H1 (cell line): ENCODE measurements at regions not wholly inside any gene's neighbourhood (a gene's known extent, or its start where the extent isn't known, plus 50 kb on each side); places are given as distances from the start of the nearest gene placed in this dataset.

Experiments used
- CTCF ChIA-PET: fragments of 300-600 bp; sonication (Branson Sonifier 250); formaldehyde crosslinking; loops from one replicate; lab custom pipeline; 2021; ENCODE audit not compliant: partially characterized antibody; lab: Charles Lee
- POLR2A ChIA-PET: fragments of 300-600 bp; sonication (Branson Sonifier 250); formaldehyde crosslinking; loops from one replicate; lab custom pipeline; 2021; ENCODE audit warnings: inconsistent platforms; ENCODE audit not compliant: partially characterized antibody; lab: Charles Lee
- DNase-seq, 2 experiments: peaks; one replicate each; pipeline versions ENCODE4 v3.0.0 to v3.0.0-alpha.2; 2010 to 2022; ENCODE audit warnings: low spot score in 2 of 2, low read depth in 1 of 2, mixed read lengths in 1 of 2
- FAIRE-seq: peaks from 2 replicates; lab custom pipeline; 2011; peaks lifted over from hg19 to GRCh38; lab: Jason Lieb, UNC
- H2AFZ ChIP-seq: 2 replicates; pipeline ENCODE4 v1.8.1; 2012; ENCODE audit warnings: low read length, inconsistent platforms
- H2AK5ac ChIP-seq: 2 replicates; pipeline ENCODE4 v1.6.1; 2013; ENCODE audit warnings: low read depth, low read length
- H2BK120ac ChIP-seq: replicated peaks from 2 replicates; pipeline ENCODE3; 2013; ENCODE audit warnings: low read depth, low read length, inconsistent platforms
- H2BK12ac ChIP-seq: 2 replicates; pipeline ENCODE4 v1.6.1; 2013; ENCODE audit warnings: low read depth, low read length
- H2BK15ac ChIP-seq: 2 replicates; pipeline ENCODE4 v1.6.1; 2013; ENCODE audit warnings: low read length
- H2BK20ac ChIP-seq: 2 replicates; pipeline ENCODE4 v1.6.1; 2013; ENCODE audit warnings: low read length
- H2BK5ac ChIP-seq: 2 replicates; pipeline ENCODE4 v1.6.1; 2013; ENCODE audit warnings: low read depth, low read length
- H3K14ac ChIP-seq: 2 replicates; pipeline ENCODE4 v1.6.1; 2013; ENCODE audit warnings: inconsistent platforms; ENCODE audit not compliant: insufficient read length
- H3K18ac ChIP-seq: 2 replicates; pipeline ENCODE4 v1.6.1; 2013; ENCODE audit warnings: low read length; ENCODE audit errors: extremely low read depth
- H3K23ac ChIP-seq: 2 replicates; pipeline ENCODE4 v1.6.1; 2013; ENCODE audit warnings: inconsistent platforms; ENCODE audit not compliant: insufficient read length
- H3K23me2 ChIP-seq: 2 replicates; pipeline ENCODE4 v1.6.1; 2013; ENCODE audit warnings: low read depth, low read length
- H3K27ac ChIP-seq: 2 replicates; pipeline ENCODE4 v1.6.1; 2011; ENCODE audit warnings: low read depth, low read length, inconsistent platforms
- H3K27me3 ChIP-seq, 4 experiments: replicated peaks in 1 of 4; 1 replicate in 1 of 4; 2 replicates in 3 of 4; pipeline versions ENCODE4 v1.6.1 to v1.8.1; 2011 to 2013; ENCODE audit warnings: low read length in 3 of 4, mild to moderate bottlenecking in 3 of 4, inconsistent platforms in 2 of 4, mixed read lengths in 2 of 4, moderate library complexity in 1 of 4; ENCODE audit not compliant: control insufficient read depth in 3 of 4, insufficient read depth in 3 of 4; ENCODE audit errors: extremely low read depth in 1 of 4
- H3K36me3 ChIP-seq, 4 experiments: 2 replicates each; pipeline versions ENCODE4 v1.6.1 to v1.8.1; 2011 to 2013; ENCODE audit warnings: mild to moderate bottlenecking in 4 of 4, low read length in 3 of 4, moderate library complexity in 2 of 4, control low read depth in 1 of 4, inconsistent platforms in 1 of 4; ENCODE audit not compliant: insufficient read depth in 4 of 4, control insufficient read depth in 2 of 4
- H3K4ac ChIP-seq: replicated peaks from 2 replicates; pipeline ENCODE3; 2013; ENCODE audit warnings: low read length, low read depth, mixed read lengths, inconsistent platforms; ENCODE audit not compliant: insufficient read length
- H3K4me1 ChIP-seq, 4 experiments: replicated peaks in 1 of 4; 1 replicate in 1 of 4; 2 replicates in 3 of 4; pipeline versions ENCODE4 v1.6.1 to v1.8.1; 2011 to 2013; ENCODE audit warnings: low read length in 3 of 4, inconsistent platforms in 2 of 4, mixed read lengths in 1 of 4; ENCODE audit not compliant: insufficient read depth in 4 of 4, control insufficient read depth in 3 of 4
- H3K4me2 ChIP-seq, 2 experiments: 2 replicates each; pipeline versions ENCODE4 v1.6.1 to v1.8.1; 2011 to 2013; ENCODE audit warnings: low read depth in 2 of 2, low read length in 2 of 2, control low read depth in 1 of 2, inconsistent platforms in 1 of 2, mild to moderate bottlenecking in 1 of 2; ENCODE audit not compliant: insufficient read depth in 1 of 2
- H3K4me3 ChIP-seq, 4 experiments: fragments of 200-600, 300-600 bp in 1 of 4; sonication (generic), shearing (Covaris generic), sonication (Bioruptor Twin) in 1 of 4; 2 replicates each; pipeline versions ENCODE4 v1.5.1 to v1.8.1; 2011 to 2016; ENCODE audit warnings: low read length in 4 of 4, low read depth in 3 of 4, control low read depth in 2 of 4, inconsistent platforms in 2 of 4, mild to moderate bottlenecking in 2 of 4, mixed read lengths in 1 of 4, moderate library complexity in 1 of 4; ENCODE audit not compliant: insufficient read depth in 2 of 4; ENCODE audit errors: extremely low read depth in 1 of 4
- H3K56ac ChIP-seq: replicated peaks from 2 replicates; pipeline ENCODE3; 2013; ENCODE audit warnings: low read depth, mild to moderate bottlenecking, mixed read lengths, low read length, inconsistent platforms; ENCODE audit not compliant: insufficient read length
- H3K79me1 ChIP-seq: 2 replicates; pipeline ENCODE4 v1.6.1; 2013; ENCODE audit warnings: low read depth, low read length, control low read depth
- H3K79me2 ChIP-seq, 2 experiments: 2 replicates each; pipeline versions ENCODE4 v1.6.1 to v1.8.1; 2012 to 2013; ENCODE audit warnings: low read length in 2 of 2, mild to moderate bottlenecking in 2 of 2, inconsistent platforms in 1 of 2; ENCODE audit not compliant: insufficient read depth in 2 of 2, control insufficient read depth in 1 of 2
- H3K9ac ChIP-seq, 4 experiments: replicated peaks in 1 of 4; 1 replicate in 1 of 4; 2 replicates in 3 of 4; pipeline versions ENCODE4 v1.6.1 to v1.8.1; 2011 to 2013; ENCODE audit warnings: low read depth in 3 of 4, low read length in 3 of 4, control low read depth in 2 of 4, mild to moderate bottlenecking in 2 of 4, moderate library complexity in 2 of 4, inconsistent platforms in 1 of 4; ENCODE audit errors: extremely low read depth in 1 of 4
- H3K9me3 ChIP-seq, 2 experiments: 2 replicates each; pipeline versions ENCODE4 v1.6.1 to v1.8.1; 2012 to 2013; ENCODE audit warnings: mild to moderate bottlenecking in 2 of 2, moderate library complexity in 2 of 2, control low read depth in 1 of 2, inconsistent platforms in 1 of 2, low read depth in 1 of 2, low read length in 1 of 2, mixed read lengths in 1 of 2; ENCODE audit not compliant: insufficient read depth in 2 of 2
- H4K20me1 ChIP-seq, 2 experiments: replicated peaks in 1 of 2; 2 replicates each; pipeline versions ENCODE3 to v1.8.1; 2011 to 2013; ENCODE audit warnings: inconsistent platforms in 2 of 2, low read length in 2 of 2, mild to moderate bottlenecking in 1 of 2; ENCODE audit not compliant: insufficient read depth in 2 of 2, control insufficient read depth in 1 of 2
- H4K5ac ChIP-seq: 2 replicates; pipeline ENCODE4 v1.6.1; 2013; ENCODE audit warnings: low read length, low read depth, mixed read lengths, inconsistent platforms; ENCODE audit not compliant: insufficient read length
- H4K8ac ChIP-seq: 2 replicates; pipeline ENCODE4 v1.8.0; 2013; ENCODE audit warnings: mild to moderate bottlenecking, moderate library complexity, low read length, inconsistent platforms; ENCODE audit not compliant: insufficient read depth; ENCODE audit errors: extremely low read depth
- H4K91ac ChIP-seq: replicated peaks from 2 replicates; pipeline ENCODE3; 2013; ENCODE audit warnings: low read length, mixed read lengths, inconsistent platforms; ENCODE audit not compliant: insufficient read length
- CHD1 ChIP-seq: IDR thresholded peaks from 2 replicates; pipeline ENCODE4 v1.6.1; 2012; ENCODE audit warnings: low read depth, low read length, improper control_type of control experiment
- EZH2 ChIP-seq: fragments of 200-600 bp; sonication (generic); IDR thresholded peaks from 2 replicates; pipeline ENCODE4 v1.7.1; 2012; ENCODE audit warnings: low read depth, mild to moderate bottlenecking, moderate library complexity, low read length, inconsistent platforms; ENCODE audit not compliant: severe bottlenecking
- GABPA ChIP-seq: IDR thresholded peaks from 2 replicates; pipeline ENCODE4 v1.6.1; 2011; ENCODE audit warnings: mild to moderate bottlenecking, low read length, moderate library complexity, borderline replicate concordance; ENCODE audit not compliant: insufficient read depth
- SAP30 ChIP-seq: fragments of 300-600 bp; sonication (generic); IDR thresholded peaks from 2 replicates; pipeline ENCODE4 v1.7.1; 2012; ENCODE audit warnings: low read length, moderate library complexity, mild to moderate bottlenecking, inconsistent platforms; ENCODE audit not compliant: insufficient read depth, insufficient replicate concordance
- YY1 ChIP-seq: IDR thresholded peaks from 2 replicates; pipeline ENCODE4 v1.6.1; 2011; ENCODE audit warnings: low read depth, mild to moderate bottlenecking, low read length
- WGBS, 2 experiments: shearing (Covaris generic) in 1 of 2; methylation state at CpG; one replicate each; pipeline versions ENCODE4 v1.1.6 to v1.1.7; 2013 to 2015; ENCODE audit warnings: low lambda C conversion rate in 2 of 2, mixed read lengths in 2 of 2, inconsistent platforms in 1 of 2, low coverage in 1 of 2, missing lambda C conversion rate in 1 of 2; ENCODE audit not compliant: insufficient replicate concordance in 2 of 2, insufficient coverage in 1 of 2, insufficient read length in 1 of 2; ENCODE audit errors: extremely low coverage in 1 of 2, missing lambda C conversion rate in 1 of 2; 5-methylcytosine and 5-hydroxymethylcytosine counted together

DNA sequence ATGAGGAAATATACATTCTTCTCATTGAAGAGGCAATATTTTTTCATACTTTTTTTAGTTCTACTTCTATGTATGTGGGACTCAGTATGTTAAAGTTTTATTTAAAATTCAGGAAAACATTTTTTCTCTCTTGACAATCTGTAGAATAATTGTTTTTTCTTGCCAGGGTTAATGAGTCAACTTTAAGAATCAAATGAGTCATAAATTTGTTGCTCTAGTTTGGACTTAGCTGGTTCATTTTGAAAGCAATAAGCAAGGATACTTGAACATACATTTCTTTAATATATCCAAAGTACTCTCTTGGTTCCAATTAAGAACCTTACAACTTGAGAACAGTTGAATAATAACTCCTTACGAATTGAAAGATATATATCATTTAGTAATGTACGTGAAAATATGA, 1145.3 kb upstream of the B3GALT2 start:
- Histone ChIP-seq H3K14ac (no peak overlapping the region), H3K27ac (no peak overlapping the region), H2BK12ac (no peak overlapping the region), H2BK15ac (no peak overlapping the region), H4K91ac (no peak overlapping the region), H3K4me1 (no peaks in the 10 kb centered on the region), H3K79me2 (no peaks in the 10 kb centered on the region), H4K8ac (no peak overlapping the region)
- CTCF ChIA-PET, result no interaction called here
- TF ChIP-seq EZH2, result no peak
- TF ChIP-seq GABPA, result no peak
- no peak for TF ChIP-seq YY1
- no peak for TF ChIP-seq SAP30
- TF ChIP-seq CHD1, result no peak
- TF ChIP-seq, all 59 proteins: peak for 0
- POLR2A ChIA-PET, result no interaction called here
- Histone ChIP-seq H3K23ac (no peak overlapping the region), H4K5ac (no peak overlapping the region), H3K4me3 (no peak overlapping the region), H3K56ac (no peak overlapping the region), H2AFZ (no peak overlapping the region), H3K79me1 (no peaks in the 10 kb centered on the region), H3K4ac (no peak overlapping the region), H3K27me3 (no peaks in the 10 kb centered on the region), H2AK5ac (no peak overlapping the region), H3K23me2 (no peaks in the 10 kb centered on the region), H2BK20ac (no peak overlapping the region), H2BK5ac (no peak overlapping the region), H3K9me3 (no peaks in the 10 kb centered on the region), H3K18ac (no peak overlapping the region), H3K36me3 (no peaks in the 10 kb centered on the region), H2BK120ac (no peak overlapping the region), H4K20me1 (no peaks in the 10 kb centered on the region), H3K4me2 (no peak overlapping the region), H3K9ac (no peak overlapping the region)
- DNase-seq, result no peak
- no peak for FAIRE-seq
- WGBS, 2 experiments, result 94% methylated on average over 2 of the region's 2 CpGs; no CpG with 5 or more reads in 1 of the 2 experiments
